GM19099 (cell line): ENCODE measurements at regions not wholly inside any gene's neighbourhood (a gene's known extent, or its start where the extent isn't known, plus 50 kb on each side); places are given as distances from the start of the nearest gene placed in this dataset.

ENCODE experiments used
- POLR2A ChIP-seq: IDR thresholded peaks from 3 replicates; pipeline ENCODE4 v1.6.1; 2011; ENCODE audit warnings: low read depth; ENCODE audit not compliant: insufficient read length; ENCODE audit errors: extremely low read depth

- no peak for TF ChIP-seq POLR2A
Observed at GRCh38 chr3:177981576-177981975, 554.7 kb upstream of the KCNMB2 start.

GRCh38 chr3:177982034-177982433, 554.2 kb upstream of the KCNMB2 start:
- no peak for TF ChIP-seq POLR2A

GRCh38 chr3:177983320-177983719, 552.9 kb upstream of the KCNMB2 start:
- TF ChIP-seq POLR2A = no peak

GRCh38 chr3:177992993-177993970, 543.0 kb upstream of the KCNMB2 start:
- no peak for TF ChIP-seq POLR2A

- no peak for TF ChIP-seq POLR2A
Observed at GRCh38 chr3:177994976-177995375, 541.3 kb upstream of the KCNMB2 start.

GRCh38 chr3:177995381-177996085, 540.7 kb upstream of the KCNMB2 start:
- TF ChIP-seq POLR2A = no peak

- no peak for TF ChIP-seq POLR2A
Observed at GRCh38 chr3:178001670-178002101, 534.5 kb upstream of the KCNMB2 start.

GRCh38 chr3:178002113-178002512, 534.1 kb upstream of the KCNMB2 start:
- no peak for TF ChIP-seq POLR2A

GRCh38 chr3:178003756-178004155, 532.5 kb upstream of the KCNMB2 start:
- no peak for TF ChIP-seq POLR2A

GRCh38 chr3:178005961-178006360, 530.3 kb upstream of the KCNMB2 start:
- TF ChIP-seq POLR2A = no peak

GRCh38 chr3:178010306-178010705, 525.9 kb upstream of the KCNMB2 start:
- no peak for TF ChIP-seq POLR2A

GRCh38 chr3:178019645-178020044, 516.6 kb upstream of the KCNMB2 start:
- TF ChIP-seq POLR2A = no peak

- no peak for TF ChIP-seq POLR2A
Observed at GRCh38 chr3:178022599-178022998, 513.6 kb upstream of the KCNMB2 start.

- no peak for TF ChIP-seq POLR2A
Observed at GRCh38 chr3:178028933-178029332, 507.3 kb upstream of the KCNMB2 start.

GRCh38 chr3:178036451-178037144, 499.6 kb upstream of the KCNMB2 start:
- TF ChIP-seq POLR2A = no peak
